ENCODE measurements at regions not wholly inside any gene's neighbourhood (a gene's known extent, or its start where the extent isn't known, plus 50 kb on each side); places are given as distances from the start of the nearest gene placed in this dataset.
"Not testable (repeated sequence)": the region's sequence is repeated elsewhere in the genome, so short reads cannot be mapped to it uniquely, and the experiment has no call there.

DNA sequence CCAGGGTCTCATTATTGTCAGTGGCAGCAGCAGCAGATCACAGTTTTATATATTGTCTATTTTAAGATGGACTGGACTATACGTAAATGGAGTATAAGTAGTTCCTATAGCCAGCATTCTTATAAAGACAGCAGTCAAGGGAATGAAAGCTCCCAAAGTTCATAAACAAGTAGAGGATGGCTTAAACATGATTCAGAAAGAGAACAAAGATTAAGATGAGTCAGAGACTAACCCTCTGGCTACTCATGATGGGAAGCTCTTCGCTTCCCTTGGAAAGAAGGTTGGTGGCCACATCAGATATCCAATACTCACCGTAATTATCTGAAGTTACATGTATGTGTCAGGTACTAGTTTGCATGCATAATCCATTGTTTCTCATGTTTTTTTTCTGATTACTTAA lies 277.0 kb downstream of the INHBA start:
- DNase-seq (ENCODE audit: low spot score) = no peak

DNA sequence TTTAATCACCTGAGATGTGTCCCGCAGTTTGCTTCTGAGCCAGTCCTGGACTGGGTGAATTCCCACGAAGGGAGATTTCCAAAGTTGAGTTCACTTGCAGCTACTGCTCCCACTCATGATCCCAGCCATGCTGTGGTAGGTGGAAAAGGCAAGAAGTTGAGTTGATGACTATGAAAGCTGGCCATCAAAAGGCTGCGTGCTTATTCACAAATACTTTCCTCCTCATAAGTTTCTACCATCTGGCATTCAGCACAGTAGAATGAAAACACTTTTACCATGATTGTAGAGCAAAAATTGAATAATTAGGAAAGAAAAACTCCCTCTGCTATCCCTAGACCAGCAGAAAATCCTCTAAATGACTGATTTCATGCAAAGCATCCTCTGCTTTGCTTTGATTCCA lies 281.8 kb downstream of the INHBA start:
- DNase-seq (ENCODE audit: low spot score) = no peak

DNA sequence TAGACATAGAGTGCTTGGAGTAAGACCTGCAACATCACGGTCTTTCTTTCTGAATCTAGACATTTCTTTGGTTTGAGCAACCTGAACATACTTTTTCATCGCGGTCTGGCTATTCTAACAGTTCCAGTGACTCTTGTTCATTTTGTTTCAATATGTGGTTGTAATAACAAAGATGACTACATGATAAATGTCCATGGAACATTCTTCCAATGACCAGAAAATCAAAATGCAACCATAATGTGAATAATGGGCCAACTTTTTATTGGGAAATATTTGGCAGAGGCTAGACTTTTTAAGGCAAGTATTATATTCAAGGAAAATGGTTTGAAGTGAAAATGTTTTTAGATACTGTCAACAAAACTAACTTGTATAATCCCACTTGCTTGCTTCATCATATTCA lies 282.5 kb downstream of the INHBA start:
- no peak for DNase-seq (ENCODE audit: low spot score)

DNA sequence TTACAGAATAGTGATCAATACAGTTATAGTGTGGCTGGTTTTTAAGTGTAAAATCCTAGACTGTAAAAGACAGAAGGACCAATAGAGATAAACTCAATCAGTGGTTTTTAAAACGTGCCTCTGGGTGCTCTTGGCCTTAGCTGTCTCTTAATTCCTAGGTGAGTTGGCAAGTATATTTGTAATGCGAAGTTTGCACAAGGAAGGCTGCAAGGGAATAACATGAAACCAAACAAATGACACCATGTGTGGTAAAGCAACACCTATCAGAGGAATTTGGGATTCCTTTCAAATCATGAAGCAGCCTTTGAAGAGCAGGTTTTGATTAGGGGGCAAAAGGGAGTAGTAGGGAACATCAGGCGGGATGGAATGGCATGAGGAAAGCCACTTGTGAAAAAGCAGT lies 284.6 kb downstream of the INHBA start:
- DNase-seq (ENCODE audit: low spot score) = no peak

DNA sequence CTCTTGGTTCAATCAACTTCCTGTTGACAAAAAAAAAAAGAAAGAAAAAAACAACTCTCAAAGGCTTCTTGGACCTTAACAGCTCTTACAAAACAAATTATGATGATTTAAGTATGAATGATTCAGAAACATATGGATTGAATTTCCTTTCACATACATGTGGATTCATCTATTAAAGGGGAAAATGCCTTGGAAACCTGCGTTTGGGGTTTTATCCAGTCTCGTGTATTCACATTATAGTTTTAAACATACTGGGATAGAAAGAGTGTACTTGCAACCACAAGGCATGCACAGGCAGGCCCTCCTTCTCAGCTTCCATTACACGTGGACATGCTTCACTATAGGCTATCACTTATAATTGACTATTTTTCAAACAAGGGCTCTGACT lies 286.7 kb downstream of the INHBA start:
- DNase-seq (ENCODE audit: low spot score) = no peak

DNA sequence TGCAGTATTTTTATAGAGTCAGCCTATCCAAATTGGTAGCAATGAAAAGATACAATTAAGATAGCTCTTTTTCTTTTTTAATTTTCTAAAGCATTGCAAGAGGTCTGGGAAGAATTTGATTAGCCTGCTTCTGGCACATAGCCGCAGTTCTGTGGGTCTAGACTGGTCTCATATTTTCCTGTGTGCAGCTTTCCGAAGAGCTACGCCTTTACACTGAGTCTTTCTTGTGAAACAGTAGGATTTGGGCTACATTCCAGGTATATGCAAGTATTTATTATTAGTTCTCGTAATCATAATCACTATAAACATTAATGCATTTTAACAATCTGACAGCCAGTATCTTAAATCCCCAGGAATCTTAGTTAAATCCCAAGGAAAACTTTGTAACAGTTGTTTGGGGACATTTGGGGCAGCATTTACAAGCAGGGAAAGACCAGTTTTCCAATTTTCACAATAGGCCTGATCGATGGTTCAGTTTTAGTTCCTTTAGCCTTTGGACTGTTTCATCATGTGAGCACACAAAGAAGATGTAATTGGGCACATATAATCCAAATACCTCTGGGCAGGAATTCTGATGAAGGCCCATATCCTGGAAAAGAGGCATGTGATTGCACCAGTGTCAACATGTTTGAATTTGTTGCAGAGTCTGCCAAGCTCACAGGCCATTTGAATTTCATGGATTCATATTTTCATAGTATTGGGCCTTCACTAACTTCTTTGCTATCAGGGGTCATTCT lies 287.3 kb downstream of the INHBA start:
- no peak for DNase-seq (ENCODE audit: low spot score)

DNA sequence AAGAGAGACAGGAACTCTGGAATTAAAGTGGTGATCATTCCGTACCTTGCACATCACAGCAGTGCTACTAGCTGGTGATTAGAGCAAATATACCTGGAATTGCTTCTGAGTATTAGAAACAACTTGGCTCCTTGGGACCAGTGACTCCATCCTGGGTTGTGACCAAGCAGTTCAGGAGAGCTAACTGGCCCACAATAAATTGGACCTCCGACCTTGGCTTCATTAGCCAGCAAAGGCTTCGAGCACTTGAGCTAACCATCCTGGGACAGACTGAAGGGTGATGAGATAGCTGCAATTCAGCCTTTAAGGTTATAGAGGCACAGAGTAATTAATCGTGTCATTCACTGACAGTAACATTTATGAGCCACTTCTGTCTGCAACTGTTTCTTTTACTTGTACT lies 287.8 kb downstream of the INHBA start:
- DNase-seq (ENCODE audit: low spot score) = no peak

DNA sequence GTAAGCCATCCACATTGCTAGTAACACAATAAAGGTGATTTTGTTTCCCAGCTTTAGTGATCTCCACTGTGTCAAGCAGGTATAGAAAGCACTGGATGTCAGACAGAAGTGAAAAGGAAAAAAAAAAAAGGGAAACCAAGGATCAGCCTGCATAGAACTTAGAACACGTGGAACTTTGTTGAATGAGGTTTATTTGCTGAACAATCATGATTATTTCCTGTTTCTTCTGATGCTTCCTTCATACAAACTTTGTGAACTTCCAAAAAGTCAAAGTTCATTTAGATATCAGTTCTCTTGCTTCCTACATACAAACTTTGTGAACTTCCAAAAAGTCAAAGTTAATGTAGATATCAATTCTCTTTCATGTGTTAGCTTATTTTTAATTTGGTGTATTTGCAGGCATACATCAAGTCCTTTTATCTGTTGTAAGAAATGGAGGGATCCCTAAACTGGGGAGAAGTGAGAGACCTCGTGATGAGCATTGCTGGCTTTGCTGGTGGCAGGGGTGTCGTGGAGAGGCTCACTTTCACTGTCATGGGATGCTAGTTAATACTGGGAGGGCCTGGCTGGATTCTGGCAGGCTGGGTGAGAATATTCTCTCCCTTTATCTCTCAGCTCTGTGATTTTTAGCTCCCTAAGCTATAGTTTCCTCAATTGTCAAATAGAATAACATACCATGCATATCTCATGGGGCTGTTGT lies 298.4 kb downstream of the INHBA start:
- DNase-seq (ENCODE audit: low spot score) = no peak

DNA sequence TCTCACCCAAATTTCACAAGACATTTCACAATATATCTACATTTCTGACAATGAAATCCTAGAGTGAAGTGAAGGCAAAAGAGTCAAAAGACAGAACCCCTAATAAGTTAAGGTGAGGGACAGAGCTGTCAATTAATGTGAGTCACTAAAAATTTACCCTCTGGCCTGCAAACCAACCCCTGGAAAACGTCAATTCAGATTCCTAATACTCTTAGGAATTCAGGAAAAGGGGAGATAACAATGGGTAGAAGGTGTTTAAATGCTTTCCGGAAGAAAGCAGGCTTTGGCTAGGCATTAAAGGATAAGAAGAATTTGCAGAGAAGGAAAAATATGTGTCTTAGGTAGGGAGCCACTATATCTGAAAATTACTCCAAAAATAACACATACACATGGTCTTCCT lies 299.6 kb downstream of the INHBA start:
- no peak for DNase-seq (ENCODE audit: low spot score)

DNA sequence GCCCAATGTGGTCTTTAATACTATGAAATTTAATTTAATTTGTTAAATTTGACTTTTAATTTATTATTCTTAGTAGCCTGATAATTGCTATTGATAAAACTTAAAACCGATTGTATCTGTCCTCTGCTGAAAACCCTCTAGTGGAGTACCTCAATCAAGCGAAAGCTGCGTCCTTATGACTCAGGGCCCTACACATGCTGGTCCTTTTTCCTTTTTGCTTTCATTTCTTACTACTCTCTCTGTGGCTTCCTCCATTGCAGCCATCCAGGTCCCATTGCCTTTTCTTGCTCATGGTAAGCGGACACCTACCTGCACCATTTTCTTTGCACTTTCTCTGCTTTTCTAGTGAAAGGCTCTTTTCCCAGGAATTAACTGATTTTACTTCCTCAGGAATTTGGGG lies 301.1 kb downstream of the INHBA start:
- DNase-seq (ENCODE audit: low spot score) = no peak

DNA sequence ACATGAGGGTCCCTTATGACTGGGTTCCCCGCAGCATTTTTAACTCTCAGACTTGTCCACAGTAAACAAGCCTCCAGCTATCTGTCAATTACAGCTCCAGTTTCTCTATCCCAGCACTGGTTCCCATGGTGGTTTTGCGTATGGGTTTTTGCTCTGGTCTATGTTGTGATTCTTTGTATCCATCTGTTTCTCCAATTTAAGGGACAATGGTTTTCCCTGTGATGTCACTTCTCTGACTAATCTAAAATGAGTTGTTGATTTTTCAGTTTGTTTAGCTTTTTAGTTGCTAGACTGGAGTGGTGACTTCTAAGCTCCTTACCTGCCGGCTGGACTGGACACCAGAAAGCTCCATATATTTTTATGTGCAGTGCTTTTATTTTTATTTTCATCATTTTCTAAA lies 303.7 kb downstream of the INHBA start:
- DNase-seq (ENCODE audit: low spot score) = no peak

DNA sequence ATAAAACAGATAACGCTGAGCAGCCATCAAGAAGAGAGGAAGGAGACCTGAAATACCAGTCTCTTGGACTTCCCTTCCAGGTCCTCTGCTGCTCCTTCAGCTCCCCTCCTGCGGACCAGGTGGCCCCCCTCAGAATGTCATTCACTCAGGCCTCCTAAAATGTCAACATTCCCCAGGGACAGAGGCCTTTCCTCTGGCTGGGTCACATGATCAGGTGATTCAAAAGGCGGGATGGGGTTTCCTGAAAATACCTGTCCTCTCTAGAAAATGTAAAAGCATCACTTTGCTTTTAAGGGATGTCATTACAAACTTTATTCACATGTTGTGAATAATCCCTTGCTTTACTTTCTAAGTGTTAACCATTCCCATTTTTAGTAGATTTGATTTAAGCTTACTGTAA lies 311.1 kb downstream of the INHBA start:
- no peak for DNase-seq (ENCODE audit: low spot score)

DNA sequence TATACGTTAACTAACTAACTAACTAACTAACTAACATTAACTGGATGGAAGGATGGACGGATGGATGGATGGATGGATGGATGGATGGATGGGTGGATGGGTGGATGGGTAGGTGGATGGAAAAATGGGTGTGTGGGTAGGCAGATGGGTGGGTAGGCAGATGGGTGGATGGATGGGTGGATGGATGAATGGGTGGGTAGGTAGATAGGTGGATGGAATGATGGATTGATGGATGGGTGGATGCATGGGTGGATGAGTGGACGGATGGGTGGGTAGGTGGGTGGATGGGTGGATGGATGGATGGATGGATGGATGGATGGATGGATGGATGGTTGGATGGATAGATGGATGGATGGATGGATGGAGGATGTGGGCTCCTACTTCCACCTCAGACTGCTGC lies 314.0 kb downstream of the INHBA start:
- not testable (repeated sequence) for DNase-seq (ENCODE audit: low spot score)

DNA sequence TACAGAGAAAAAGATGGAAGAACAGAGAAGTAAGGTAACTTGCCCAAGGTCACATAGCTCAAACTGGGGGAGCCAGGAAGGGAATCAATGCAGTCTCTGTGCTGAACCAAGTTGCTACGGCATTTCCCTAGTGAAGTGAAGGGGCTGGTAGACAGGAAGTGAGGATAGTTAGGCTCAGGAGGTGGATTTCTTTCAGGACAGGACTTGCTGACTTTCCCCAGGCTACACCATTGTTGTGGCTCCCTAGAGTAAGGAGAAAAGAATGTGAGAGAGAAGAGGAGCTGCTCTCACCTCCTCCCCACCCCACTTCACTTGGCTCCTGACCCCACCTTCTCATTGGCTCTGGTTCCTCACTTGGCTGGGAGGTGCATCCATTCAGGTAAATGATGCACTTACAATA lies 316.9 kb downstream of the INHBA start:
- DNase-seq (ENCODE audit: low spot score) = no peak

DNA sequence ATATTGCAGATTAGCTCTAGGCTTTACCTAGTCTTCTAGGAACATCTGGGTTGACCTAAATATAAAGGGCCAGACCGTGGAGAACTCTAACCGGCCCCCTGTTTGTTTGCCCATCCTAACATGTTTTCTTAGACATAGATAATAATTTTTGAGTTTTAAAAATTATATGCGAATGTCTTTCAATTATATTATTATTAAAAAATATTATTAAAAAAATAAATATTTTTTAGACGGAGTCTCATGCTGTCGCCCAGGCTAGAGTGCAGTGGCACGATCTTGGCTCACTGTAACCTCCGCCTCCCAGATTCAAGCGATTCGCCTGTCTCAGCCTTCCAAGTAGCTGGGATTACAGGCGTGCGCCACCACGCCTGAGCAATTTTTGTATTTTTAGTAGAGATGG lies 318.5 kb downstream of the INHBA start:
- no peak for DNase-seq (ENCODE audit: low spot score)

DNA sequence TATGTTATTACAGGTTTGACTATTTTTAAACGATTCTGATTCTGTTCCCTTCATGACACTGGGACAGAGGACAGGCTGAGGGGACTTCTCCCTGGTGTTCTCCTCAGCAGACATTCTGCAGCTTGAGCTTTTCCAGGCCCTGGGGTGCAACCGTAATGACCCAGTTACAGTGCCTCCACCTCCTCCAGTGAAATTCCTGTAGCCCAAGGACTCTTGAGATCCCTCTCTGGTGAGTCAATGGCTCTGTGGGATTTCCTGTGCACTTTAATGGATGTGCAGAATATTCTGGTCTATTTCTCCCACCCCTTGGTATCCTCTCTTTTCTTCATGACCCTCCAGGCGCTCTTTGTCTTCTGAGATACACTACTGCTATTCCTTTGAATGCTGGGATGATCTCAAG lies 319.3 kb downstream of the INHBA start:
- no peak for DNase-seq (ENCODE audit: low spot score)

DNA sequence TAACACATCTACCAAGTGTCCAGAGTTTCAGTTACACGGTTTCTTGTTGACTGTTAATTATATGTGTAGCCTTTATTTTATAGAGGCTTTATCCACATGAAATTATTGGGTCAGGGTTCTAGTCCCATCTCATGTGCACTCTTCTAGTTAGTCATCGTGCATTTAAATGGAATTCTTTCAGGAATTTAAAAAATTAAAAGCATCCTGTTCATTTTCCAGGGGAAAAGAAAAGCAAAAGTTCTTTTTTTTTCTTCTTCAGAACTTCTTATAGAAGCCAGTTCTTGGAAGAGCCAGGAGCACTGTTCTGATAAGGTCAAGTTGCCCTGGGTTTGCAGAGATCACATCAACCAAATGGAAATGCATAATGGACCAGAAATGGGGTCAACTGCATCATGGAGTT lies 324.7 kb downstream of the INHBA start:
- no peak for DNase-seq (ENCODE audit: low spot score)

DNA sequence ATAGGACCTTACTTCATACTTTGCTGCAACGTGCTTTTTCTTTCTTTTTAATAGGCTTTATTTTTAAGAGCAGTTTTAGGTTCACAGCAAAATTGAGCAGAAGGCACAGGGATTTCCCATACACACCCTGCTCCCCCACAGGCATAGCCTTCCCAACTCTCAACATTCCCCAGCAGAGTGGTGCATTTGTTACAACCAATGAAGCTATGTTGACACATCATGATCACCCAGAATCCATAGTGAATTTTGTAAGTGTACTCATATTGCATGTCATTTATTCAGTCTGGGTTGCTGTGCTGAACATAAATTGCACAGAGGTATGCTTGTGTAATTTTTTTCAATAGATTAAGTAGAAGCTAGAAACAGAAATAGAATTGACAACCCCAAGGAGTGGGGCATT lies 327.3 kb downstream of the INHBA start:
- DNase-seq (ENCODE audit: low spot score) = no peak

DNA sequence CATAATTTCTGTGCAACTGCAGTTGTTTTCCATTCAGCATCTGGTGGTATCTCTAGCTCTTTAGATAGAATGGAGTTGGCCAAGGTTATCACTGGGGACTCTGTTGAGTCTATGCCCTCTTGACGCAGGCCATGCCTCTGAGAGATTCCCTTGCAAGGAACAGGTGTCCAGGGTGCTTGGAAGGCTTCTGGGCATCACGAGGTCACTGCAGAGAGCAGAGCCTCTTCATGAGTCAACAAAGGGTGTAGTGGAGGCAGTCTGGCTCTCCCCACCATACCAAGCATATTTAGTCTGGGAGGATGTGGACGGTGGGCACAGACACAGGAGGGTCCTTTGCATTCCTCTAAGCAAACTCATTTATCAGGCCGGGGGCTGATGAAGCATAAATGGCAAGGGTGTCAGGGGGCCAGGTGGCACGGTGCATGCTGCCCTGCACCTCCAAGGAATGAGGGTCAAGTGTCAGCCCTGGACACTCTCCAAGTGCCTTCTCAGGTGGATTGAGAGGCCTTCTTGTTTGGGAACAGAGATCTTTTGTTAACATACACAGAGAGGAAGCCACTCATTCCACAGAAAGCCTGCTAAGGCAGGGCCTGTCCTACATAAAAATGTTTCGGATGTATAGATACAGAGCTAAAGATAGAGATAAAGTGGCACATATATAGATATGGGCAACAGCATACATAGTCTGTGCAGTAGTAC lies 328.6 kb downstream of the INHBA start:
- no peak for DNase-seq (ENCODE audit: low spot score)

DNA sequence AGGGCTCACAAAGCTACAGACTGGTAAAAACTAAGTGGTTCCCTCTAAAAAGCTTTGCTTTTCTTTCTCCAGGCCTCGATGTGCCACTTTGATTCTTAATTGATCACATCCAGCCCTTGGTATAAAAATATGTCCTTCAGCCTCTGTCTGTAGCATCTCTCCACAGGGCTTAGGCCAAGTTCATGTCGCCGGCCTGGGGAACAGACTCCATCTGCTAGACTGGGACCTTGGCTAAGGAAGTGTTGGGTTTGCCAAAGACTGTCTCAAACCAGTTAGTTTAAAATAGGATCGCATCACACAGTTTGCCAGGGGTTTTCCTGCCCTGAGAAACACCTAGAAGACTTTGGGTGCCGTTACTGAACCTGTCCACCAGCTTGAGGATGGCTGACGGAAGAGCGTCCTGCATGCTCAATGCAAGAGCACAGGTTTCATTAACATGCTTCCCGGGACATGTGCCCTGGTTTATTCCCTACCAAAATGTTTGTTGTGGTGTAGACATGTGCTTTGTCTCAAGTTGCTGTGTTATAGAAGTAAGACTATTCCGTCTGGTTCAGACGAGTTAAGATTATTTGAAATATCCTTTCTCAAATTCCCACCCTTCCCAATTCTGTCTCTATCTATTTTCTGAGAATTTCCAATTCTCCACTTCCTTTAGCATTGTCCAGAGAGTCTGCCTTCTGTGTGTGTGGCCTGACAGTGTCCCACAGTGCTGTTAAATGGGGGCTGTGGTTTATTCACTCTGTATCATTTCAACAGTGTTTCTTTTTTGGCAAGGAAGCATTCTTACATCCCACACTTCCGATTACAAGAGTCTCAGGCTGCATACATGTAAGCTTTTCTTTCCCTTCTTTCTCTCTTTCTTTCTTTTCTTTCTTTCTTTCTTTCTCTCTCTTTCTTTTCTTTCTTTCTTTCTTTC lies 334.7 kb downstream of the INHBA start:
- no peak for DNase-seq (ENCODE audit: low spot score)

DNA sequence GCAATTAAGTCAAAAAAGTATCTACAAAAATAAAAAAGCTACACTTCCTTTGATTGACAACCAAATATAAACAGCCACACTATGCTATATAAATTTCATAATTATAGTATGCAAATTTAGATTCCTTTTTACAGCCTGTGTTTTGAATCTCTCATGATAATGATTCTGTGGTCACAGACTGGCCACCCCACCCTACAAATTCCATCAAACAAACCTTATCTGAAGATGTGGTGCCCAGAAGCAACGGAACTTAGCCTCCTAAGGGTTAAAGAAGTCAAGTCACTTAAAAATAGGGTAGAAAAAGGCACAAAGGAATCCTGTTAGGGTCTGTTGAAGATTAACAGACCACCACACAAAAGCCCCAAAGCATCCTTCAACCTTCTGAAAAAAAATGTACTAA lies 351.8 kb downstream of the INHBA start:
- DNase-seq (ENCODE audit: low spot score) = no peak

DNA sequence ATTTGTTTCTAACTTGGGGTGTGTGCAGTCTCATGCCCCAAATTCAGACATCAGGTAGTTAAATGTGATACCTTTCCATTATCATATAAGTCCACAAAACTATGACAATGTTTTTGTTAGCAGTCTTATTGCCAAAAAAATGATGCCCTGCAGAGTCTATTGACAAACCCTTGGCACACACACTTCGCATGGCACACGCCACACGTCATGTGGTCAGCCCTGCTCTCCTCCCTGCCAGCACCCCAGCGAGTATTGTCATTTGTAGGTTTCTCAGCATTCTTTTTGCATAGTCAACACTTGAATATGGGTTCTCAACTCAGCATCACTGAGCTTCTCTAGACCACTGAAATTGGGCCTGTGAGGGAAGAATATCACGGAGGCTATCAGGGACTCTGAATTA lies 356.0 kb downstream of the INHBA start:
- DNase-seq (ENCODE audit: low spot score) = no peak

Data from LoVo (cell line).